Astrocyte (in vitro differentiated cells and primary cell): ENCODE measurements at regions not wholly inside any gene's neighbourhood (a gene's known extent, or its start where the extent isn't known, plus 50 kb on each side); places are given as distances from the start of the nearest gene placed in this dataset.
A peak's percentile ranks its signal among the peaks of the same experiment; 100 is the strongest.

Source experiments
- DNase-seq: peaks from one replicate; pipeline ENCODE4 v3.0.0-alpha.2; 2010; ENCODE audit warnings: low read depth
- FAIRE-seq: peaks from 2 replicates; lab custom pipeline; 2011; peaks lifted over from hg19 to GRCh38; lab: Jason Lieb, UNC
- H2AFZ ChIP-seq: 2 replicates; pipeline ENCODE4 v1.6.0; 2012; ENCODE audit warnings: low read depth, low read length, inconsistent platforms
- H3K27ac ChIP-seq: 2 replicates; pipeline ENCODE4 v1.5.1; 2011; ENCODE audit warnings: low read depth, low read length, inconsistent platforms
- H3K27me3 ChIP-seq: 2 replicates; pipeline ENCODE4 v1.6.0; 2011; ENCODE audit warnings: low read length, inconsistent platforms; ENCODE audit not compliant: insufficient read depth
- H3K36me3 ChIP-seq: 2 replicates; pipeline ENCODE4 v1.5.1; 2011; ENCODE audit warnings: low read length, inconsistent platforms; ENCODE audit not compliant: insufficient read depth
- H3K4me1 ChIP-seq: 2 replicates; pipeline ENCODE4 v1.5.1; 2011; ENCODE audit warnings: low read length, inconsistent platforms; ENCODE audit not compliant: insufficient read depth
- H3K4me2 ChIP-seq: 2 replicates; pipeline ENCODE4 v1.6.0; 2012; ENCODE audit warnings: low read length, inconsistent platforms
- H3K4me3 ChIP-seq: 2 replicates; pipeline ENCODE4 v1.5.1; 2011; ENCODE audit warnings: low read depth, mild to moderate bottlenecking, low read length, inconsistent platforms; ENCODE audit not compliant: insufficient read depth
- H3K79me2 ChIP-seq: 2 replicates; pipeline ENCODE4 v1.6.0; 2012; ENCODE audit warnings: mild to moderate bottlenecking, low read length, inconsistent platforms; ENCODE audit not compliant: insufficient read depth
- H3K9ac ChIP-seq: 2 replicates; pipeline ENCODE4 v1.6.0; 2012; ENCODE audit warnings: mild to moderate bottlenecking, low read length, inconsistent platforms
- H3K9me3 ChIP-seq: 2 replicates; pipeline ENCODE4 v1.5.1; 2012; ENCODE audit warnings: low read depth, mild to moderate bottlenecking, low read length, inconsistent platforms; ENCODE audit not compliant: insufficient read depth
- H4K20me1 ChIP-seq: 2 replicates; pipeline ENCODE4 v1.6.0; 2012; ENCODE audit warnings: low read length, inconsistent platforms; ENCODE audit not compliant: insufficient read depth
- H3K27ac Mint-ChIP-seq: one replicate; pipeline ENCODE4 v1.8.0; 2021; ENCODE audit warnings: mild to moderate bottlenecking, mixed read lengths; ENCODE audit not compliant: unreplicated experiment
- H3K27me3 Mint-ChIP-seq: one replicate; pipeline ENCODE4 v1.8.0; 2021; ENCODE audit warnings: low read depth, mixed read lengths; ENCODE audit not compliant: unreplicated experiment
- H3K36me3 Mint-ChIP-seq: one replicate; pipeline ENCODE4 v1.8.0; 2021; ENCODE audit warnings: low read depth, mixed read lengths; ENCODE audit not compliant: unreplicated experiment
- H3K4me1 Mint-ChIP-seq: one replicate; pipeline ENCODE4 v1.8.0; 2021; ENCODE audit warnings: low read depth, mixed read lengths; ENCODE audit not compliant: unreplicated experiment
- H3K4me3 Mint-ChIP-seq: one replicate; pipeline ENCODE4 v1.8.0; 2021; ENCODE audit warnings: mild to moderate bottlenecking, moderate library complexity, mixed read lengths; ENCODE audit not compliant: unreplicated experiment
- H3K9me3 Mint-ChIP-seq: one replicate; pipeline ENCODE4 v1.8.0; 2021; ENCODE audit warnings: mild to moderate bottlenecking, mixed read lengths; ENCODE audit not compliant: unreplicated experiment
- EZH2 ChIP-seq: IDR thresholded peaks from 2 replicates; pipeline ENCODE4 v1.6.1; 2012; ENCODE audit warnings: mild to moderate bottlenecking, low read length, inconsistent platforms; ENCODE audit not compliant: insufficient read depth
- TF ChIP-seq, protein P1 (sequence below): IDR thresholded peaks from 2 replicates; pipeline ENCODE4 v1.5.1; 2011; ENCODE audit warnings: low read depth, mild to moderate bottlenecking, inconsistent platforms, low read length, moderate library complexity; ENCODE audit not compliant: insufficient read depth

DNA sequence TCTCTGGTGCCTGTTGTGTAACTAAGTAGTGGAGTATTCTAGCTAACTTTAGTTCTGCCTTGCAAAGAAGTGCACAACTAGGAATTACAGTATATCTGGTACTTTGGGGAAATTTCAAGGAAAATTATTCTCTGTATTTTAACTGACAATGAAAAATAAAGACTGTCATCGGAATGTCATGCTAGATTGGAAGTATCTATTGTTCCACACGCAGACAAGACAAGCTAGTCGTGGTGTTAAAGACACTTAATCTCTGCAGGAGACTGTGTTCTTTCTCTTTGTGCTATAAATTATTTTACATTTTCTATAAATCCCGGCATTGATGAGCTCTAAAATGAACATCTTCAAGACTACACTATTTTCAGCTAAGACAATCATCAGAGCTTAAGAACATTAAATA is 1068.8 kb upstream of the ADGRL4 start:
- Histone ChIP-seq H4K20me1 (no peaks in the 10 kb centered on the region), H3K79me2 (no peaks in the 10 kb centered on the region)
- no peak for FAIRE-seq

GRCh38 chr1:80072563-80072962 is 1066.0 kb upstream of the ADGRL4 start:
- no peaks in the 10 kb centered on the region for H3K9me3 ChIP-seq
- Mint-ChIP-seq H3K9me3 (no peaks in the 10 kb centered on the region), H3K27me3 (no peaks in the 10 kb centered on the region), H3K27ac (no peak overlapping the region), H3K4me1 (no peaks in the 10 kb centered on the region), H3K4me3 (no peak overlapping the region), H3K36me3 (no peaks in the 10 kb centered on the region)
- H3K4me2 ChIP-seq: no peak overlapping the region
- no peak overlapping the region for H3K4me3 ChIP-seq
- no peaks in the 10 kb centered on the region for H3K27me3 ChIP-seq
- no peak for TF ChIP-seq EZH2
- TF ChIP-seq, protein P1, sequence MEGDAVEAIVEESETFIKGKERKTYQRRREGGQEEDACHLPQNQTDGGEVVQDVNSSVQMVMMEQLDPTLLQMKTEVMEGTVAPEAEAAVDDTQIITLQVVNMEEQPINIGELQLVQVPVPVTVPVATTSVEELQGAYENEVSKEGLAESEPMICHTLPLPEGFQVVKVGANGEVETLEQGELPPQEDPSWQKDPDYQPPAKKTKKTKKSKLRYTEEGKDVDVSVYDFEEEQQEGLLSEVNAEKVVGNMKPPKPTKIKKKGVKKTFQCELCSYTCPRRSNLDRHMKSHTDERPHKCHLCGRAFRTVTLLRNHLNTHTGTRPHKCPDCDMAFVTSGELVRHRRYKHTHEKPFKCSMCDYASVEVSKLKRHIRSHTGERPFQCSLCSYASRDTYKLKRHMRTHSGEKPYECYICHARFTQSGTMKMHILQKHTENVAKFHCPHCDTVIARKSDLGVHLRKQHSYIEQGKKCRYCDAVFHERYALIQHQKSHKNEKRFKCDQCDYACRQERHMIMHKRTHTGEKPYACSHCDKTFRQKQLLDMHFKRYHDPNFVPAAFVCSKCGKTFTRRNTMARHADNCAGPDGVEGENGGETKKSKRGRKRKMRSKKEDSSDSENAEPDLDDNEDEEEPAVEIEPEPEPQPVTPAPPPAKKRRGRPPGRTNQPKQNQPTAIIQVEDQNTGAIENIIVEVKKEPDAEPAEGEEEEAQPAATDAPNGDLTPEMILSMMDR: no peak
- H3K27ac ChIP-seq: no peak overlapping the region
- H2AFZ ChIP-seq: no peak overlapping the region
- H3K79me2 ChIP-seq: no peaks in the 10 kb centered on the region
- H4K20me1 ChIP-seq: no peaks in the 10 kb centered on the region
- H3K4me1 ChIP-seq: no peaks in the 10 kb centered on the region
- DNase-seq: no peak
- no peak for FAIRE-seq
- no peak overlapping the region for H3K9ac ChIP-seq
- H3K36me3 ChIP-seq: no peaks in the 10 kb centered on the region

More for the DNA sequence above, 1068.8 kb upstream of the ADGRL4 start:
- Mint-ChIP-seq H3K9me3 (no peaks in the 10 kb centered on the region), H3K4me1 (no peaks in the 10 kb centered on the region), H3K36me3 (no peaks in the 10 kb centered on the region), H3K4me3 (no peak overlapping the region), H3K27me3 (no peaks in the 10 kb centered on the region), H3K27ac (no peak overlapping the region)
- H3K27ac ChIP-seq: no peak overlapping the region
- H3K4me2 ChIP-seq: no peak overlapping the region
- H2AFZ ChIP-seq: no peak overlapping the region
- no peak overlapping the region for H3K9ac ChIP-seq
- no peak overlapping the region for H3K4me3 ChIP-seq
- no peaks in the 10 kb centered on the region for H3K27me3 ChIP-seq
- no peaks in the 10 kb centered on the region for H3K36me3 ChIP-seq
- DNase-seq: no peak
- no peaks in the 10 kb centered on the region for H3K4me1 ChIP-seq
- no peaks in the 10 kb centered on the region for H3K9me3 ChIP-seq
- no peak for TF ChIP-seq EZH2
- TF ChIP-seq, protein P1: no peak

GRCh38 chr1:80066060-80066459 is 1059.5 kb upstream of the ADGRL4 start:
- DNase-seq: peak; percentile 41
- Mint-ChIP-seq H3K9me3 (no peaks in the 10 kb centered on the region), H3K4me3 (no peak overlapping the region), H3K27me3 (no peaks in the 10 kb centered on the region), H3K36me3 (no peaks in the 10 kb centered on the region), H3K4me1 (peaks cover 10% of the 10 kb centered on the region), H3K27ac (no peak overlapping the region)
- H3K36me3 ChIP-seq: no peaks in the 10 kb centered on the region
- no peak for FAIRE-seq
- no peak overlapping the region for H2AFZ ChIP-seq
- no peak overlapping the region for H3K9ac ChIP-seq
- H3K27ac ChIP-seq: no peak overlapping the region
- H3K4me2 ChIP-seq: no peak overlapping the region
- TF ChIP-seq EZH2: no peak
- TF ChIP-seq, protein P1: no peak
- no peaks in the 10 kb centered on the region for H3K27me3 ChIP-seq
- no peaks in the 10 kb centered on the region for H3K9me3 ChIP-seq
- peaks cover 4% of the 10 kb centered on the region for H3K4me1 ChIP-seq
- H4K20me1 ChIP-seq: no peaks in the 10 kb centered on the region
- H3K4me3 ChIP-seq: no peak overlapping the region
- no peaks in the 10 kb centered on the region for H3K79me2 ChIP-seq
